Stimulated activated CD4-positive, alpha-beta T cell treated with anti-CD3 and anti-CD28 coated beads, Interleukin-1b, Interleukin-23, amount 100 ng/mL, for 24 hours (primary cell): ENCODE measurements at regions not wholly inside any gene's neighbourhood (a gene's known extent, or its start where the extent isn't known, plus 50 kb on each side); places are given as distances from the start of the nearest gene placed in this dataset.

Experiments
- DNase-seq, 4 experiments: peaks; one replicate each; pipeline ENCODE4 v3.0.0-alpha.2; 2020; ENCODE audit warnings: low read depth in 4 of 4, low spot score in 1 of 4

- DNase-seq: no peak
Observed at GRCh38 chr15:35724626-35725025, 178.7 kb upstream of the DPH6 start.

- no peak for DNase-seq
Observed at GRCh38 chr15:35725353-35725752, 179.4 kb upstream of the DPH6 start.

GRCh38 chr15:35727627-35728026 is 181.7 kb upstream of the DPH6 start:
- DNase-seq: no peak

- DNase-seq: no peak
Observed at GRCh38 chr15:35728219-35728940, 182.4 kb upstream of the DPH6 start.

GRCh38 chr15:35736150-35736549 is 190.2 kb upstream of the DPH6 start:
- no peak for DNase-seq

- DNase-seq: no peak
Observed at GRCh38 chr15:35737441-35737840, 191.5 kb upstream of the DPH6 start.

GRCh38 chr15:35738370-35738769 is 192.4 kb upstream of the DPH6 start:
- no peak for DNase-seq

GRCh38 chr15:35740761-35741160 is 194.8 kb upstream of the DPH6 start:
- DNase-seq: no peak

GRCh38 chr15:35741395-35741794 is 195.4 kb upstream of the DPH6 start:
- DNase-seq: no peak

GRCh38 chr15:35741881-35742280 is 195.9 kb upstream of the DPH6 start:
- DNase-seq: no peak

- DNase-seq: no peak
Observed at GRCh38 chr15:35743321-35743720, 197.4 kb upstream of the DPH6 start.

- DNase-seq: no peak
Observed at GRCh38 chr15:35746121-35746520, 200.2 kb upstream of the DPH6 start.

GRCh38 chr15:35748105-35748504 is 202.1 kb upstream of the DPH6 start:
- DNase-seq: no peak

- DNase-seq: no peak
Observed at GRCh38 chr15:35750051-35750450, 204.1 kb upstream of the DPH6 start.

- DNase-seq: peak; percentile 18 to 31 (median 20)
Observed at GRCh38 chr15:35751413-35752133, 205.6 kb upstream of the DPH6 start.

- DNase-seq: no peak
Observed at GRCh38 chr15:35752134-35752466, 206.1 kb upstream of the DPH6 start.

- no peak for DNase-seq
Observed at GRCh38 chr15:35753486-35753885, 207.5 kb upstream of the DPH6 start.

GRCh38 chr15:35755237-35755802 is 209.4 kb upstream of the DPH6 start:
- DNase-seq: no peak

- no peak for DNase-seq
Observed at GRCh38 chr15:35756623-35757022, 210.7 kb upstream of the DPH6 start.

- DNase-seq: no peak
Observed at GRCh38 chr15:35757361-35757760, 211.4 kb upstream of the DPH6 start.

- DNase-seq: no peak
Observed at GRCh38 chr15:35757765-35758164, 211.8 kb upstream of the DPH6 start.

GRCh38 chr15:35764661-35765519 is 218.9 kb upstream of the DPH6 start:
- DNase-seq: no peak
